HEK293T (cell line): ENCODE measurements at regions not wholly inside any gene's neighbourhood (a gene's known extent, or its start where the extent isn't known, plus 50 kb on each side); places are given as distances from the start of the nearest gene placed in this dataset.

Source experiments
- ARNT ChIP-seq: fragments of 450-650 bp; IDR thresholded peaks from 2 replicates; pipeline ENCODE4 v1.6.1; 2017; ENCODE audit warnings: mild to moderate bottlenecking
- BHLHE40 ChIP-seq: fragments of 450-650 bp; IDR thresholded peaks from 2 replicates; pipeline ENCODE4 v1.6.1; 2016; ENCODE audit warnings: mild to moderate bottlenecking, moderate library complexity, borderline replicate concordance
- CTBP1 ChIP-seq: fragments of 450-650 bp; IDR thresholded peaks from 2 replicates; pipeline ENCODE4 v1.6.1; 2016; ENCODE audit warnings: borderline replicate concordance
- ELF4 ChIP-seq: fragments of 450-650 bp; IDR thresholded peaks from 2 replicates; pipeline ENCODE4 v1.6.1; 2017; ENCODE audit warnings: antibody characterized with exemption
- FOXA1 ChIP-seq: fragments of 450-650 bp; IDR thresholded peaks from 2 replicates; pipeline ENCODE4 v1.6.1; 2016; ENCODE audit warnings: mild to moderate bottlenecking
- FOXK2 ChIP-seq: fragments of 450-650 bp; IDR thresholded peaks from 2 replicates; pipeline ENCODE4 v1.6.1; 2016; ENCODE audit warnings: mild to moderate bottlenecking
- FOXM1 ChIP-seq: fragments of 450-650 bp; IDR thresholded peaks from 2 replicates; pipeline ENCODE4 v1.6.1; 2017; ENCODE audit warnings: mild to moderate bottlenecking, borderline replicate concordance
- SP1 ChIP-seq: fragments of 450-650 bp; IDR thresholded peaks from 2 replicates; pipeline ENCODE4 v1.6.1; 2017
- SUZ12 ChIP-seq: fragments of 450-650 bp; IDR thresholded peaks from 2 replicates; pipeline ENCODE4 v1.6.1; 2016; ENCODE audit warnings: mild to moderate bottlenecking
- TF ChIP-seq, protein P1 (sequence below): fragments of 450-650 bp; IDR thresholded peaks from 2 replicates; pipeline ENCODE4 v1.6.1; 2016

DNA sequence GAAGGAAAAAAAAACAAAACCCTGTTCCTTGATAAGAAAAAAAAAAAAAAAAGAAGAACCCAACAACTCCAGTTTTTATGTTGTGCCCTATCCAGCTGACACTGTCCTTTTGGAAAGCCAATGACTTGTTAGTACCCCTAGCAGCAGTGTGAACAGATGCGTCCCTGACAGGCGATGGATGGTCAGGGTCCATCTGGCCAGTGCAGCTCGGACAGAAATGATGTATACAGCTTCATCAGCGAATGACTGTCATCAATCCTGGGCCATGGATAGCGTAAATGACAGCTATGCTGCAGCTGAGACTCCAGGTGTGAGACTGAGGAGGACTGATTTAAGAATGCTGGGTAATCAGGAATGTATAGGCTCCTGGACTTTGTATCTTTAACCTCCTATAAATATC is 318.8 kb upstream of the FIGN start:
- TF ChIP-seq SUZ12 (no peak), FOXM1 (no peak), BHLHE40 (no peak), ARNT (no peak), SP1 (no peak), ELF4 (no peak), FOXK2 (no peak), FOXA1 (no peak), CTBP1 (no peak)
- TF ChIP-seq, protein P1, sequence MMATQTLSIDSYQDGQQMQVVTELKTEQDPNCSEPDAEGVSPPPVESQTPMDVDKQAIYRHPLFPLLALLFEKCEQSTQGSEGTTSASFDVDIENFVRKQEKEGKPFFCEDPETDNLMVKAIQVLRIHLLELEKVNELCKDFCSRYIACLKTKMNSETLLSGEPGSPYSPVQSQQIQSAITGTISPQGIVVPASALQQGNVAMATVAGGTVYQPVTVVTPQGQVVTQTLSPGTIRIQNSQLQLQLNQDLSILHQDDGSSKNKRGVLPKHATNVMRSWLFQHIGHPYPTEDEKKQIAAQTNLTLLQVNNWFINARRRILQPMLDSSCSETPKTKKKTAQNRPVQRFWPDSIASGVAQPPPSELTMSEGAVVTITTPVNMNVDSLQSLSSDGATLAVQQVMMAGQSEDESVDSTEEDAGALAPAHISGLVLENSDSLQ, result no peak
